ENCODE measurements at regions not wholly inside any gene's neighbourhood (a gene's known extent, or its start where the extent isn't known, plus 50 kb on each side); places are given as distances from the start of the nearest gene placed in this dataset.

DNA sequence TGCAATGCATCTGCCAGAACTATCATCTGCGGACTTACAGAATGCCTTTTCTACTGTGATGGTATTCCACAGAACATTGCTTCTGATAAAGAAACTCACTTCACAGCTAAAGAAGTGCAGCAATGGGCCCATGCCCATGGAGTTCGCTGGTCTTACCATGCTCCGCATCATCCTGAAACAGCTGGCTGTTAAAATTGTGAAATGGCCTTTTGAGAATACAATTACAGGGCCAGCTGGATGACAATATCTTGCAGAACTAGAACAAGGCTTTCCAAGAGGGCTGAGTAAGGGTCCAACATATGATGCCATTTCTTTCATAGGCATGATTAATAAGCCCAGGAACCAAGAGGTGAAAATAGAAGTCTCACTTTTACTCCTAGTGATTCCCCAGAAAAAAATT is 104.1 kb upstream of the ADCY1 start:
- no peak for TF ChIP-seq EP300 (IDR thresholded peaks at IDR 0.05)
- TF ChIP-seq, protein P1, sequence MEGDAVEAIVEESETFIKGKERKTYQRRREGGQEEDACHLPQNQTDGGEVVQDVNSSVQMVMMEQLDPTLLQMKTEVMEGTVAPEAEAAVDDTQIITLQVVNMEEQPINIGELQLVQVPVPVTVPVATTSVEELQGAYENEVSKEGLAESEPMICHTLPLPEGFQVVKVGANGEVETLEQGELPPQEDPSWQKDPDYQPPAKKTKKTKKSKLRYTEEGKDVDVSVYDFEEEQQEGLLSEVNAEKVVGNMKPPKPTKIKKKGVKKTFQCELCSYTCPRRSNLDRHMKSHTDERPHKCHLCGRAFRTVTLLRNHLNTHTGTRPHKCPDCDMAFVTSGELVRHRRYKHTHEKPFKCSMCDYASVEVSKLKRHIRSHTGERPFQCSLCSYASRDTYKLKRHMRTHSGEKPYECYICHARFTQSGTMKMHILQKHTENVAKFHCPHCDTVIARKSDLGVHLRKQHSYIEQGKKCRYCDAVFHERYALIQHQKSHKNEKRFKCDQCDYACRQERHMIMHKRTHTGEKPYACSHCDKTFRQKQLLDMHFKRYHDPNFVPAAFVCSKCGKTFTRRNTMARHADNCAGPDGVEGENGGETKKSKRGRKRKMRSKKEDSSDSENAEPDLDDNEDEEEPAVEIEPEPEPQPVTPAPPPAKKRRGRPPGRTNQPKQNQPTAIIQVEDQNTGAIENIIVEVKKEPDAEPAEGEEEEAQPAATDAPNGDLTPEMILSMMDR (IDR thresholded peaks at IDR 0.05): no peak
- TF ChIP-seq POLR2A (IDR thresholded peaks at IDR 0.05): no peak
